ENCODE measurements at regions not wholly inside any gene's neighbourhood (a gene's known extent, or its start where the extent isn't known, plus 50 kb on each side); places are given as distances from the start of the nearest gene placed in this dataset.

GRCh38 chr13:105311094-105311493 is 1224.4 kb downstream of the EFNB2 start:
- no peaks in the 10 kb centered on the region for H3K4me1 ChIP-seq (ENCODE audit: control insufficient read depth, low read length)
- no peaks in the 10 kb centered on the region for H3K36me3 ChIP-seq (ENCODE audit: control insufficient read depth, low read length)
- no peak for TF ChIP-seq CTCF (IDR thresholded peaks at IDR 0.05; ENCODE audit: low read depth, low read length, poor library complexity, severe bottlenecking)
- TF ChIP-seq EZH2phosphoT487 (IDR thresholded peaks at IDR 0.05; ENCODE audit: borderline replicate concordance, low read length) = no peak

GRCh38 chr13:105307776-105308175 is 1227.7 kb downstream of the EFNB2 start:
- H4K20me1 ChIP-seq (ENCODE audit: control insufficient read depth, insufficient read depth, low read depth, low read length) = no peaks in the 10 kb centered on the region
- TF ChIP-seq EZH2phosphoT487 (IDR thresholded peaks at IDR 0.05; ENCODE audit: borderline replicate concordance, low read length) (no peak), CTCF (IDR thresholded peaks at IDR 0.05; ENCODE audit: low read depth, low read length, poor library complexity, severe bottlenecking) (no peak)

More at GRCh38 chr13:105311094-105311493, 1224.4 kb downstream of the EFNB2 start:
- no peak overlapping the region for H3K27ac ChIP-seq (ENCODE audit: low read depth, low read length)
- H3K9me2 ChIP-seq (replicated peaks; ENCODE audit: control insufficient read depth, low read length) = no peaks in the 10 kb centered on the region
- no peaks in the 10 kb centered on the region for H3F3A ChIP-seq (ENCODE audit: control insufficient read depth, insufficient read depth)
- H3K4me2 ChIP-seq (ENCODE audit: low read length) = no peak overlapping the region
- H3K4me3 ChIP-seq (ENCODE audit: low read length) = no peak overlapping the region
- no peaks in the 10 kb centered on the region for H3K9me3 ChIP-seq (ENCODE audit: control insufficient read depth, insufficient read depth, low read length)
- H4K20me1 ChIP-seq (ENCODE audit: control insufficient read depth, insufficient read depth, low read depth, low read length) = no peaks in the 10 kb centered on the region
- H3K79me2 ChIP-seq (ENCODE audit: control insufficient read depth, low read length) = no peaks in the 10 kb centered on the region
- H3K27me3 ChIP-seq (ENCODE audit: control insufficient read depth, low read length) = no peaks in the 10 kb centered on the region

GRCh38 chr13:105297839-105298238 is 1237.6 kb downstream of the EFNB2 start:
- H3K27me3 ChIP-seq (ENCODE audit: control insufficient read depth, low read length) = no peaks in the 10 kb centered on the region
- H3K4me1 ChIP-seq (ENCODE audit: control insufficient read depth, low read length) = no peaks in the 10 kb centered on the region
- H3K79me2 ChIP-seq (ENCODE audit: control insufficient read depth, low read length) = no peaks in the 10 kb centered on the region
- no peak overlapping the region for H3K4me3 ChIP-seq (ENCODE audit: low read length)
- H4K20me1 ChIP-seq (ENCODE audit: control insufficient read depth, insufficient read depth, low read depth, low read length) = no peaks in the 10 kb centered on the region
- H3K9me3 ChIP-seq (ENCODE audit: control insufficient read depth, insufficient read depth, low read length) = no peaks in the 10 kb centered on the region
- no peak for TF ChIP-seq CTCF (IDR thresholded peaks at IDR 0.05; ENCODE audit: low read depth, low read length, poor library complexity, severe bottlenecking)
- no peak for TF ChIP-seq EZH2phosphoT487 (IDR thresholded peaks at IDR 0.05; ENCODE audit: borderline replicate concordance, low read length)
- H3K36me3 ChIP-seq (ENCODE audit: control insufficient read depth, low read length) = no peaks in the 10 kb centered on the region
- H3K27ac ChIP-seq (ENCODE audit: low read depth, low read length) = no peak overlapping the region
- no peak overlapping the region for H3K4me2 ChIP-seq (ENCODE audit: low read length)
- H3K9me2 ChIP-seq (replicated peaks; ENCODE audit: control insufficient read depth, low read length) = no peaks in the 10 kb centered on the region
- no peaks in the 10 kb centered on the region for H3F3A ChIP-seq (ENCODE audit: control insufficient read depth, insufficient read depth)

More at GRCh38 chr13:105307776-105308175, 1227.7 kb downstream of the EFNB2 start:
- no peaks in the 10 kb centered on the region for H3K27me3 ChIP-seq (ENCODE audit: control insufficient read depth, low read length)
- H3K4me2 ChIP-seq (ENCODE audit: low read length) = no peak overlapping the region
- H3K4me3 ChIP-seq (ENCODE audit: low read length) = no peak overlapping the region
- no peaks in the 10 kb centered on the region for H3F3A ChIP-seq (ENCODE audit: control insufficient read depth, insufficient read depth)
- H3K79me2 ChIP-seq (ENCODE audit: control insufficient read depth, low read length) = no peaks in the 10 kb centered on the region
- no peaks in the 10 kb centered on the region for H3K9me2 ChIP-seq (replicated peaks; ENCODE audit: control insufficient read depth, low read length)
- H3K36me3 ChIP-seq (ENCODE audit: control insufficient read depth, low read length) = no peaks in the 10 kb centered on the region
- no peaks in the 10 kb centered on the region for H3K9me3 ChIP-seq (ENCODE audit: control insufficient read depth, insufficient read depth, low read length)
- no peak overlapping the region for H3K27ac ChIP-seq (ENCODE audit: low read depth, low read length)
- H3K4me1 ChIP-seq (ENCODE audit: control insufficient read depth, low read length) = no peaks in the 10 kb centered on the region
